CD4-positive, alpha-beta memory T cell (primary cell): ENCODE measurements at regions not wholly inside any gene's neighbourhood (a gene's known extent, or its start where the extent isn't known, plus 50 kb on each side); places are given as distances from the start of the nearest gene placed in this dataset.
A peak's percentile ranks its signal among the peaks of the same experiment; 100 is the strongest.
"Not testable (repeated sequence)": the region's sequence is repeated elsewhere in the genome, so short reads cannot be mapped to it uniquely, and the experiment has no call there.

Experiments used
- CTCF ChIA-PET: fragments of 350-600 bp; sonication (Branson Sonifier 250); formaldehyde crosslinking; loops from one replicate; lab custom pipeline; 2021; ENCODE audit warnings: inconsistent platforms; ENCODE audit not compliant: partially characterized antibody; lab: Charles Lee
- POLR2A ChIA-PET: fragments of 350-600 bp; sonication (Branson Sonifier 250); formaldehyde crosslinking; loops from one replicate; lab custom pipeline; 2021; ENCODE audit not compliant: partially characterized antibody; lab: Charles Lee
- DNase-seq, 5 donors: peaks; one replicate each; pipeline versions ENCODE4 v3.0.0 to v3.0.0-alpha.2; 2020 to 2022; ENCODE audit warnings: mixed read lengths in 1 of 5
- H3K27ac ChIP-seq: one replicate; pipeline ENCODE4 v1.7.0; 2013; ENCODE audit warnings: low read depth, low read length
- H3K27me3 ChIP-seq: 2 replicates; pipeline ENCODE4 v1.7.0; 2013; ENCODE audit warnings: mild to moderate bottlenecking, low read length, moderate library complexity; ENCODE audit not compliant: insufficient read depth
- H3K36me3 ChIP-seq: 2 replicates; pipeline ENCODE4 v1.7.0; 2013; ENCODE audit warnings: mild to moderate bottlenecking, low read length, moderate library complexity; ENCODE audit not compliant: insufficient read depth
- H3K4me1 ChIP-seq: 2 replicates; pipeline ENCODE4 v1.7.0; 2013; ENCODE audit warnings: mild to moderate bottlenecking, low read length, moderate library complexity; ENCODE audit not compliant: insufficient read depth
- H3K4me3 ChIP-seq, 2 donors: one replicate each; pipeline ENCODE4 v1.7.0; 2013; ENCODE audit warnings: low read length in 2 of 2, mild to moderate bottlenecking in 1 of 2
- H3K9me3 ChIP-seq, 2 donors: one replicate each; pipeline ENCODE4 v1.7.0; 2013; ENCODE audit warnings: low read length in 2 of 2, control low read depth in 1 of 2; ENCODE audit not compliant: control insufficient read depth in 1 of 2
- H3K27ac Mint-ChIP-seq, 7 donors: one replicate each; pipeline ENCODE4 v1.8.0; 2020 to 2021; ENCODE audit warnings: mixed read lengths in 7 of 7, mild to moderate bottlenecking in 6 of 7, inconsistent platforms in 3 of 7, moderate library complexity in 3 of 7
- H3K27me3 Mint-ChIP-seq, 2 donors: one replicate each; pipeline ENCODE4 v1.8.0; 2020 to 2021; ENCODE audit warnings: mixed read lengths in 2 of 2
- H3K36me3 Mint-ChIP-seq, 2 donors: one replicate each; pipeline ENCODE4 v1.8.0; 2020 to 2021; ENCODE audit warnings: mixed read lengths in 2 of 2, inconsistent platforms in 1 of 2, mild to moderate bottlenecking in 1 of 2
- H3K4me1 Mint-ChIP-seq, 4 donors: one replicate each; pipeline ENCODE4 v1.8.0; 2020 to 2021; ENCODE audit warnings: mixed read lengths in 4 of 4, mild to moderate bottlenecking in 1 of 4
- H3K4me3 Mint-ChIP-seq, 8 donors: one replicate each; pipeline ENCODE4 v1.8.0; 2020 to 2021; ENCODE audit warnings: mixed read lengths in 8 of 8, mild to moderate bottlenecking in 7 of 8, moderate library complexity in 6 of 8, inconsistent platforms in 3 of 8
- H3K9me3 Mint-ChIP-seq, 8 donors: one replicate each; pipeline ENCODE4 v1.8.0; 2020 to 2021; ENCODE audit warnings: mixed read lengths in 8 of 8, mild to moderate bottlenecking in 5 of 8, inconsistent platforms in 3 of 8, moderate library complexity in 1 of 8
- intact Hi-C: fragments of 100-400 bp; cut with micrococcal nuclease; formaldehyde crosslinking; loops from one replicate; pipeline ENCODE4 v1.15.1; 2023

GRCh38 chr10:6711881-6712280 lies 131.8 kb upstream of the PRKCQ start:
- H3K9me3 ChIP-seq = no peaks in the 10 kb centered on the region
- ChIA-PET POLR2A (no interaction called here), CTCF (no interaction called here)
- Mint-ChIP-seq H3K4me3 (peak overlapping the region in 1 of 8 donors; percentile 22), H3K4me1 (peaks cover 4 to 10% (median 7%) of the 10 kb centered on the region in 4 donors), H3K9me3 (peaks cover 0 to 2% (median 0%) of the 10 kb centered on the region in 8 donors), H3K27ac (peak overlapping the region in 1 of 7 donors; percentile 60), H3K27me3 (peaks cover 24 to 28% of the 10 kb centered on the region in 2 donors), H3K36me3 (no peaks in the 10 kb centered on the region)
- DNase-seq = no peak
- H3K36me3 ChIP-seq = no peaks in the 10 kb centered on the region
- H3K27ac ChIP-seq = no peak overlapping the region
- intact Hi-C loops = no loop called here
- H3K27me3 ChIP-seq = peaks cover 16% of the 10 kb centered on the region
- peaks cover 9% of the 10 kb centered on the region for H3K4me1 ChIP-seq
- H3K4me3 ChIP-seq = no peak overlapping the region

- Mint-ChIP-seq H3K27me3 (peaks cover 27 to 31% of the 10 kb centered on the region in 2 donors), H3K9me3 (peaks cover 0 to 2% (median 0%) of the 10 kb centered on the region in 8 donors), H3K4me1 (peaks cover 4 to 10% (median 7%) of the 10 kb centered on the region in 4 donors)
Observed at GRCh38 chr10:6711408-6711841, 131.3 kb upstream of the PRKCQ start.

GRCh38 chr10:6707352-6707751 lies 127.3 kb upstream of the PRKCQ start:
- Histone ChIP-seq H3K4me3 (no peak overlapping the region), H3K27ac (no peak overlapping the region), H3K9me3 (no peaks in the 10 kb centered on the region), H3K27me3 (peaks cover 22% of the 10 kb centered on the region), H3K36me3 (no peaks in the 10 kb centered on the region), H3K4me1 (no peaks in the 10 kb centered on the region)
- peaks cover 0 to 4% (median 0%) of the 10 kb centered on the region in 8 donors for H3K9me3 Mint-ChIP-seq
- ChIA-PET POLR2A (no interaction called here), CTCF (no interaction called here)
- no peaks in the 10 kb centered on the region for H3K4me1 Mint-ChIP-seq
- no peak overlapping the region for H3K4me3 Mint-ChIP-seq
- no peak for DNase-seq
- intact Hi-C loops = no loop called here
- no peak overlapping the region for H3K27ac Mint-ChIP-seq
- peaks cover 33 to 34% of the 10 kb centered on the region in 2 donors for H3K27me3 Mint-ChIP-seq
- no peaks in the 10 kb centered on the region for H3K36me3 Mint-ChIP-seq

More at GRCh38 chr10:6711408-6711841, 131.3 kb upstream of the PRKCQ start:
- Mint-ChIP-seq H3K4me3 (peak overlapping the region in 1 of 8 donors; percentile 22), H3K36me3 (no peaks in the 10 kb centered on the region), H3K27ac (peak overlapping the region in 1 of 7 donors; percentile 15)
- Histone ChIP-seq H3K36me3 (no peaks in the 10 kb centered on the region), H3K9me3 (no peaks in the 10 kb centered on the region), H3K4me3 (no peak overlapping the region), H3K4me1 (peaks cover 9% of the 10 kb centered on the region), H3K27ac (no peak overlapping the region), H3K27me3 (peaks cover 16% of the 10 kb centered on the region)
- POLR2A ChIA-PET = no interaction called here
- no peak for DNase-seq
- intact Hi-C loops = no loop called here
- CTCF ChIA-PET = interaction anchor here (1.0 kb wide), 1 partner anchor 19 kb away, joined by 3 read pairs; no protein-coding TSS in a partner anchor

DNA sequence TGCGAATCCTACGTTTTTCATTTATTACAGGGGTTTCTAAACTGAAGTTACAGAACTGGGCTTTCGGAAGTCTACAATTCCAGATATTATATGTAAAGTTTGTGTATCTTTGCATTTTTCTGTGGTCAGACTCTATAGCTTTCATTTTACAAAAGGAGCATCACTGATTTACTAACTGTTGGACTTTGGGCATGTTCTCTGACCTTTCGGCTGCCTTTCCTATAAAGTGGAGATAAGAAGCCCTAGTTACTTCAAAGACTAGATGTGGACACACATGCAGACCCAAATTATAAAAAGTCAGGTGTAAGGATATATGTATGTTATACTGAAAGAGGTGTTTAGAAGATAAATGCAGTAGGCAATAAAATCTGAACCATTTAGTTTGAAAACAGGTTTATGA lies 126.6 kb upstream of the PRKCQ start:
- H3K36me3 Mint-ChIP-seq = no peaks in the 10 kb centered on the region
- peaks cover 32 to 33% of the 10 kb centered on the region in 2 donors for H3K27me3 Mint-ChIP-seq

GRCh38 chr10:6704896-6705295 lies 124.8 kb upstream of the PRKCQ start:
- Mint-ChIP-seq H3K4me1 (no peaks in the 10 kb centered on the region), H3K4me3 (no peak overlapping the region), H3K9me3 (peaks cover 0 to 4% (median 0%) of the 10 kb centered on the region in 8 donors), H3K27ac (no peak overlapping the region), H3K27me3 (peaks cover 28 to 35% of the 10 kb centered on the region in 2 donors), H3K36me3 (no peaks in the 10 kb centered on the region)
- H3K27me3 ChIP-seq = peaks cover 15% of the 10 kb centered on the region
- CTCF ChIA-PET = interaction anchor here (0.7 to 1.1 kb wide), 2 partner anchors 13 to 915 kb away, joined by 3 read pairs; no protein-coding TSS in a partner anchor
- DNase-seq = no peak
- H3K4me1 ChIP-seq = no peaks in the 10 kb centered on the region
- H3K36me3 ChIP-seq = no peaks in the 10 kb centered on the region
- no peak overlapping the region for H3K4me3 ChIP-seq
- POLR2A ChIA-PET = no interaction called here
- no peak overlapping the region for H3K27ac ChIP-seq
- H3K9me3 ChIP-seq = no peaks in the 10 kb centered on the region
- intact Hi-C loops = no loop called here

More for the DNA sequence above, 126.6 kb upstream of the PRKCQ start:
- Histone ChIP-seq H3K27ac (no peak overlapping the region), H3K27me3 (peaks cover 22% of the 10 kb centered on the region), H3K4me1 (no peaks in the 10 kb centered on the region), H3K9me3 (no peaks in the 10 kb centered on the region), H3K36me3 (no peaks in the 10 kb centered on the region), H3K4me3 (no peak overlapping the region)
- POLR2A ChIA-PET = no interaction called here
- DNase-seq = no peak
- CTCF ChIA-PET = no interaction called here
- Mint-ChIP-seq H3K27ac (no peak overlapping the region), H3K4me3 (no peak overlapping the region), H3K4me1 (no peaks in the 10 kb centered on the region), H3K9me3 (peaks cover 0 to 4% (median 0%) of the 10 kb centered on the region in 8 donors)
- intact Hi-C loops = no loop called here

DNA sequence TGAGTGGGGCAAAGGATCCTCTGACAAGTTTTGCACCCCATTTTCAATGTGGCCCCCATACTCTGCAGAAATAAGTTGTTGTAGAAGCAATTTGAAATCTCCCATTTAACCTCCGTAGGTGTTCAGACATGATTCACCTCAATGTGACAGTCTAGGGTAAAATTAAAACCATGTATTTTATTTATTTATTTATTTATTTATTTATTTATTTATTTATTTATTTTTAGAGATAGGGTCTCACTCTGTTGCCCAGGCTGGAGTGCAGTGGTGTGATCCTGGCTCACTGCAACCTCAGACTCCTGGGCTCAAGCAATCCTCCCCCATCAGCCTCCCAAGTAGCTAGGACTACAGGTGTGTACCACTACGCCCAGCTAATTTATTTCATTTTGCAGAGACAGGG lies 122.8 kb upstream of the PRKCQ start:
- H3K27ac Mint-ChIP-seq, H3K36me3 ChIP-seq, H3K27ac ChIP-seq, H3K4me3 Mint-ChIP-seq, H3K4me1 ChIP-seq, H3K9me3 Mint-ChIP-seq, H3K4me1 Mint-ChIP-seq, H3K4me3 ChIP-seq, H3K36me3 Mint-ChIP-seq, CTCF ChIA-PET, DNase-seq, intact Hi-C loops, POLR2A ChIA-PET, H3K9me3 ChIP-seq: not testable (repeated sequence)
- peaks cover 16 to 30% of the 10 kb centered on the region in 2 donors for H3K27me3 Mint-ChIP-seq
- H3K27me3 ChIP-seq = peaks cover 10% of the 10 kb centered on the region

- ChIA-PET POLR2A (no interaction called here), CTCF (no interaction called here)
- H3K9me3 Mint-ChIP-seq = peaks cover 0 to 2% (median 0%) of the 10 kb centered on the region in 8 donors
- no peak overlapping the region for H3K27ac ChIP-seq
- no peaks in the 10 kb centered on the region for H3K4me1 ChIP-seq
- peaks cover 6% of the 10 kb centered on the region for H3K27me3 ChIP-seq
- intact Hi-C loops = no loop called here
- H3K4me1 Mint-ChIP-seq = no peaks in the 10 kb centered on the region
- H3K4me3 ChIP-seq = no peak overlapping the region
- DNase-seq = no peak
- H3K27ac Mint-ChIP-seq = peak overlapping the region in 1 of 7 donors; percentile 31
- H3K9me3 ChIP-seq = no peaks in the 10 kb centered on the region
- no peaks in the 10 kb centered on the region for H3K36me3 ChIP-seq
- peaks cover 12 to 23% of the 10 kb centered on the region in 2 donors for H3K27me3 Mint-ChIP-seq
- no peaks in the 10 kb centered on the region for H3K36me3 Mint-ChIP-seq
- H3K4me3 Mint-ChIP-seq = no peak overlapping the region
Observed at GRCh38 chr10:6702030-6702429, 122.0 kb upstream of the PRKCQ start.
